A673 (cell line): ENCODE measurements at regions not wholly inside any gene's neighbourhood (a gene's known extent, or its start where the extent isn't known, plus 50 kb on each side); places are given as distances from the start of the nearest gene placed in this dataset.

Experiments used
- BruUV-seq: library from RNA; stranded (reverse); fragments of 400-500 nt; replicated peaks from 2 replicates; lab custom pipeline; 2021; lab: Mats Ljungman, UMichigan
- CTCF ChIA-PET: fragments of 300-600 bp; sonication (Branson Sonifier 250); formaldehyde crosslinking; loops from one replicate; lab custom pipeline; 2022; ENCODE audit warnings: antibody characterized with exemption; lab: Charles Lee
- POLR2A ChIA-PET: fragments of 300-600 bp; sonication (Branson Sonifier 250); formaldehyde crosslinking; loops from one replicate; lab custom pipeline; 2022; ENCODE audit warnings: antibody characterized with exemption; ENCODE audit not compliant: low non-redundant PET; lab: Charles Lee
- DNase-seq: peaks from one replicate; pipeline ENCODE4 v3.0.0-alpha.2; 2015; ENCODE audit warnings: low spot score
- H3K27ac ChIP-seq: fragments of 200-600 bp; sonication (generic); 2 replicates; pipeline ENCODE4 v1.5.1; 2016; ENCODE audit warnings: mixed run types, low read depth, mild to moderate bottlenecking, mixed read lengths, antibody characterized with exemption, low read length; ENCODE audit not compliant: poor library complexity, severe bottlenecking
- H3K27me3 ChIP-seq: fragments of 200-600 bp; sonication (generic); replicated peaks from 2 replicates; pipeline ENCODE4 v1.6.1; 2017; ENCODE audit warnings: mixed run types, low read depth, mild to moderate bottlenecking, mixed read lengths, antibody characterized with exemption, low read length; ENCODE audit not compliant: insufficient read depth, poor library complexity
- H3K36me3 ChIP-seq: fragments of 200-600 bp; sonication (generic); 2 replicates; pipeline ENCODE4 v1.6.1; 2016; ENCODE audit warnings: mixed run types, mild to moderate bottlenecking, mixed read lengths, antibody characterized with exemption, low read length; ENCODE audit not compliant: insufficient read depth, poor library complexity, severe bottlenecking
- H3K4me1 ChIP-seq: fragments of 200-600 bp; sonication (generic); 2 replicates; pipeline ENCODE4 v1.6.1; 2017; ENCODE audit warnings: mixed run types, mild to moderate bottlenecking, mixed read lengths, antibody characterized with exemption, low read length; ENCODE audit not compliant: insufficient read depth, poor library complexity, severe bottlenecking
- H3K4me3 ChIP-seq: fragments of 200-600 bp; sonication (generic); 2 replicates; pipeline ENCODE4 v1.5.1; 2016; ENCODE audit warnings: low read depth, mixed run types, mild to moderate bottlenecking, mixed read lengths, low read length; ENCODE audit not compliant: poor library complexity, severe bottlenecking
- H3K9me3 ChIP-seq: fragments of 200-600 bp; sonication (generic); 2 replicates; pipeline ENCODE4 v1.6.1; 2016; ENCODE audit warnings: mixed run types, low read depth, mild to moderate bottlenecking, mixed read lengths, antibody characterized with exemption, low read length; ENCODE audit not compliant: poor library complexity, severe bottlenecking
- CTCF ChIP-seq: fragments of 300-800, 200-600 bp; sonication (generic); conservative IDR thresholded peaks from 2 replicates; pipeline ENCODE4 v1.5.1; 2017; ENCODE audit warnings: low read depth, mild to moderate bottlenecking, antibody characterized with exemption, low read length, moderate library complexity, mixed read lengths
- EZH2 ChIP-seq: fragments of 200-600 bp; sonication (generic); IDR thresholded peaks from 2 replicates; pipeline ENCODE4 v1.6.1; 2017; ENCODE audit warnings: borderline replicate concordance, low read depth, mild to moderate bottlenecking, mixed read lengths, antibody characterized with exemption, low read length; ENCODE audit not compliant: poor library complexity, severe bottlenecking
- intact Hi-C: fragments of 100-400 bp; cut with micrococcal nuclease; formaldehyde crosslinking; loops from one replicate; pipeline ENCODE4 v1.10.0; 2022; ENCODE audit not compliant: unreplicated experiment

- Histone ChIP-seq H3K4me3 (no peak overlapping the region), H3K4me1 (no peaks in the 10 kb centered on the region), H3K27me3 (peaks cover 10% of the 10 kb centered on the region), H3K9me3 (peaks cover 7% of the 10 kb centered on the region), H3K27ac (no peak overlapping the region), H3K36me3 (no peaks in the 10 kb centered on the region)
- BruUV-seq, result no TSS peak
- POLR2A ChIA-PET, result no interaction called here
- TF ChIP-seq CTCF (no peak), EZH2 (no peak)
- CTCF ChIA-PET, result no interaction called here
- intact Hi-C loops, result no loop called here
- no peak for DNase-seq
Measured at GRCh38 chr17:73802871-73803270, 158.6 kb upstream of the SDK2 start.

DNA sequence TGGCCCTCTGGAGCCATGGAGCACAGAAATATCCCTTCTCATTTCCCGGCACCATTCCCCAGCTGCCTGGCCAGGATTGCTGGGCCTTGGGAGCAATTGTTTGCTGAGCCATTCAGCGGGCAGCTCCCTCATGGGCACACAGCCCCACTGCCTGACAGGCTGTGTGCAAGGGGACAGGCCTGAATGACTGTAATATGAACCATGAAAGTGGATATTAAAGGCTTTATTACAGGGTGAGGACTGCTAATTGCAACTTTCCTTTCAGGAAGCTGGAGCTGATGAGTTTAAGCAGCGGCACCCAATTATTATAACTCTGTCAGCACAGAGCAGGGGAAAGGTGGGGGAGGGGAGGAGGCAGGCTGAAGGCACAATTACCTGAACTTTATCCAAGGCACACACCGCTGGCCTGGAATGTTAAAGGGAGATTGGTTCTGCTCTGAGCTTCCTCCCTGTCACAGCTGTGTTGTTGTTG lies 159.8 kb upstream of the SDK2 start:
- no TSS peak for BruUV-seq

GRCh38 chr17:73806768-73807167 lies 162.5 kb upstream of the SDK2 start:
- Histone ChIP-seq H3K27ac (no peak overlapping the region), H3K9me3 (peaks cover 7% of the 10 kb centered on the region), H3K4me3 (no peak overlapping the region), H3K36me3 (no peaks in the 10 kb centered on the region), H3K4me1 (no peaks in the 10 kb centered on the region), H3K27me3 (peaks cover 10% of the 10 kb centered on the region)
- intact Hi-C loops, result no loop called here
- ChIA-PET CTCF (no interaction called here), POLR2A (no interaction called here)
- no TSS peak for BruUV-seq
- TF ChIP-seq EZH2, result no peak
- no peak for TF ChIP-seq CTCF
- no peak for DNase-seq

More for the DNA sequence above, 159.8 kb upstream of the SDK2 start:
- H3K4me3 ChIP-seq, result no peak overlapping the region
- ChIA-PET POLR2A (no interaction called here), CTCF (no interaction called here)
- no peak overlapping the region for H3K27ac ChIP-seq
- intact Hi-C loops, result no loop called here
- no peak for DNase-seq
- H3K4me1 ChIP-seq, result no peaks in the 10 kb centered on the region
- no peaks in the 10 kb centered on the region for H3K36me3 ChIP-seq
- peaks cover 7% of the 10 kb centered on the region for H3K9me3 ChIP-seq
- TF ChIP-seq CTCF (no peak), EZH2 (no peak)
- peaks cover 10% of the 10 kb centered on the region for H3K27me3 ChIP-seq
